HepG2 (cell line): ENCODE measurements at regions not wholly inside any gene's neighbourhood (a gene's known extent, or its start where the extent isn't known, plus 50 kb on each side); places are given as distances from the start of the nearest gene placed in this dataset.

Source experiments
- EEA1 ChIP-seq: sonication (generic); formaldehyde crosslinking; IDR thresholded peaks from 2 replicates; pipeline ENCODE4 v1.5.1; 2020; ENCODE audit warnings: mild to moderate bottlenecking, missing genetic modification reagents, borderline replicate concordance
- NFKB2 ChIP-seq: sonication (generic); formaldehyde crosslinking; IDR thresholded peaks from 2 replicates; pipeline ENCODE4 v1.4.0; 2020; ENCODE audit warnings: missing genetic modification reagents, borderline replicate concordance
- PHF20 ChIP-seq: sonication (generic); formaldehyde crosslinking; IDR thresholded peaks from 2 replicates; pipeline ENCODE4 v1.5.0; 2020; ENCODE audit warnings: mild to moderate bottlenecking, missing genetic modification reagents
- TF ChIP-seq, protein P1 (sequence below): sonication (generic); formaldehyde crosslinking; IDR thresholded peaks from 2 replicates; pipeline ENCODE4 v1.5.0; 2020; ENCODE audit warnings: mild to moderate bottlenecking, missing genetic modification reagents, borderline replicate concordance
- TF ChIP-seq, protein P2 (sequence below): sonication (generic); formaldehyde crosslinking; IDR thresholded peaks from 2 replicates; pipeline ENCODE4 v1.5.0; 2020; ENCODE audit warnings: mild to moderate bottlenecking, missing genetic modification reagents
- TF ChIP-seq, protein P3 (sequence below): sonication (generic); formaldehyde crosslinking; IDR thresholded peaks from 2 replicates; pipeline ENCODE4 v1.4.0; 2020; ENCODE audit warnings: missing genetic modification reagents; ENCODE audit errors: not compliant biosample characterization

DNA sequence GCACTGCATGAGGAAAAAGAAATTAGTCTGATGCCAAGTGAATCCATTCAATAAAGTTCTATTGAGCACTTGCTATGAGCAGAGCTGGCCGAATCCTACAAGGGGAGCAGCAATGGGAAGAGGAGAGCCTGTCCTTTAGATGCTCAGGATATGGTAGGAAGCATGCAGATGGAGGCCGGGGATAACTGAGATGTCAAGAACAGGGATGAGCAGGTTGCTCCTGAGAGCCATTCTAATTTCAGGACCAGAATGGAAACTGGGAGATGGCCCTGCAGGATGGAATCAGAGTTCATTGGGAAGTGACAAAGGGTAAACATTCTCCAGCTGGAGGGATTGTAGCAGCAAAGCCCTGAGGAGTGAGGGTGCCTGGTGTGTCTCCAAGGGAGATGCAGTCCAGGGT is 88.0 kb downstream of the CBLN1 start (continued):
- TF ChIP-seq, protein P1, sequence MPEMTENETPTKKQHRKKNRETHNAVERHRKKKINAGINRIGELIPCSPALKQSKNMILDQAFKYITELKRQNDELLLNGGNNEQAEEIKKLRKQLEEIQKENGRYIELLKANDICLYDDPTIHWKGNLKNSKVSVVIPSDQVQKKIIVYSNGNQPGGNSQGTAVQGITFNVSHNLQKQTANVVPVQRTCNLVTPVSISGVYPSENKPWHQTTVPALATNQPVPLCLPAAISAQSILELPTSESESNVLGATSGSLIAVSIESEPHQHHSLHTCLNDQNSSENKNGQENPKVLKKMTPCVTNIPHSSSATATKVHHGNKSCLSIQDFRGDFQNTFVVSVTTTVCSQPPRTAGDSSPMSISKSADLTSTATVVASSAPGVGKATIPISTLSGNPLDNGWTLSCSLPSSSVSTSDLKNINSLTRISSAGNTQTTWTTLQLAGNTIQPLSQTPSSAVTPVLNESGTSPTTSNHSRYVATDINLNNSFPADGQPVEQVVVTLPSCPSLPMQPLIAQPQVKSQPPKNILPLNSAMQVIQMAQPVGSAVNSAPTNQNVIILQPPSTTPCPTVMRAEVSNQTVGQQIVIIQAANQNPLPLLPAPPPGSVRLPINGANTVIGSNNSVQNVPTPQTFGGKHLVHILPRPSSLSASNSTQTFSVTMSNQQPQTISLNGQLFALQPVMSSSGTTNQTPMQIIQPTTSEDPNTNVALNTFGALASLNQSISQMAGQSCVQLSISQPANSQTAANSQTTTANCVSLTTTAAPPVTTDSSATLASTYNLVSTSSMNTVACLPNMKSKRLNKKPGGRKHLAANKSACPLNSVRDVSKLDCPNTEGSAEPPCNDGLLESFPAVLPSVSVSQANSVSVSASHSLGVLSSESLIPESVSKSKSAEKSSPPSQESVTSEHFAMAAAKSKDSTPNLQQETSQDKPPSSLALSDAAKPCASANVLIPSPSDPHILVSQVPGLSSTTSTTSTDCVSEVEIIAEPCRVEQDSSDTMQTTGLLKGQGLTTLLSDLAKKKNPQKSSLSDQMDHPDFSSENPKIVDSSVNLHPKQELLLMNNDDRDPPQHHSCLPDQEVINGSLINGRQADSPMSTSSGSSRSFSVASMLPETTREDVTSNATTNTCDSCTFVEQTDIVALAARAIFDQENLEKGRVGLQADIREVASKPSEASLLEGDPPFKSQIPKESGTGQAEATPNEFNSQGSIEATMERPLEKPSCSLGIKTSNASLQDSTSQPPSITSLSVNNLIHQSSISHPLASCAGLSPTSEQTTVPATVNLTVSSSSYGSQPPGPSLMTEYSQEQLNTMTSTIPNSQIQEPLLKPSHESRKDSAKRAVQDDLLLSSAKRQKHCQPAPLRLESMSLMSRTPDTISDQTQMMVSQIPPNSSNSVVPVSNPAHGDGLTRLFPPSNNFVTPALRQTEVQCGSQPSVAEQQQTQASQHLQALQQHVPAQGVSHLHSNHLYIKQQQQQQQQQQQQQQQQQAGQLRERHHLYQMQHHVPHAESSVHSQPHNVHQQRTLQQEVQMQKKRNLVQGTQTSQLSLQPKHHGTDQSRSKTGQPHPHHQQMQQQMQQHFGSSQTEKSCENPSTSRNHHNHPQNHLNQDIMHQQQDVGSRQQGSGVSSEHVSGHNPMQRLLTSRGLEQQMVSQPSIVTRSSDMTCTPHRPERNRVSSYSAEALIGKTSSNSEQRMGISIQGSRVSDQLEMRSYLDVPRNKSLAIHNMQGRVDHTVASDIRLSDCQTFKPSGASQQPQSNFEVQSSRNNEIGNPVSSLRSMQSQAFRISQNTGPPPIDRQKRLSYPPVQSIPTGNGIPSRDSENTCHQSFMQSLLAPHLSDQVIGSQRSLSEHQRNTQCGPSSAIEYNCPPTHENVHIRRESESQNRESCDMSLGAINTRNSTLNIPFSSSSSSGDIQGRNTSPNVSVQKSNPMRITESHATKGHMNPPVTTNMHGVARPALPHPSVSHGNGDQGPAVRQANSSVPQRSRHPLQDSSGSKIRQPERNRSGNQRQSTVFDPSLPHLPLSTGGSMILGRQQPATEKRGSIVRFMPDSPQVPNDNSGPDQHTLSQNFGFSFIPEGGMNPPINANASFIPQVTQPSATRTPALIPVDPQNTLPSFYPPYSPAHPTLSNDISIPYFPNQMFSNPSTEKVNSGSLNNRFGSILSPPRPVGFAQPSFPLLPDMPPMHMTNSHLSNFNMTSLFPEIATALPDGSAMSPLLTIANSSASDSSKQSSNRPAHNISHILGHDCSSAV: no peak
- TF ChIP-seq, protein P2, sequence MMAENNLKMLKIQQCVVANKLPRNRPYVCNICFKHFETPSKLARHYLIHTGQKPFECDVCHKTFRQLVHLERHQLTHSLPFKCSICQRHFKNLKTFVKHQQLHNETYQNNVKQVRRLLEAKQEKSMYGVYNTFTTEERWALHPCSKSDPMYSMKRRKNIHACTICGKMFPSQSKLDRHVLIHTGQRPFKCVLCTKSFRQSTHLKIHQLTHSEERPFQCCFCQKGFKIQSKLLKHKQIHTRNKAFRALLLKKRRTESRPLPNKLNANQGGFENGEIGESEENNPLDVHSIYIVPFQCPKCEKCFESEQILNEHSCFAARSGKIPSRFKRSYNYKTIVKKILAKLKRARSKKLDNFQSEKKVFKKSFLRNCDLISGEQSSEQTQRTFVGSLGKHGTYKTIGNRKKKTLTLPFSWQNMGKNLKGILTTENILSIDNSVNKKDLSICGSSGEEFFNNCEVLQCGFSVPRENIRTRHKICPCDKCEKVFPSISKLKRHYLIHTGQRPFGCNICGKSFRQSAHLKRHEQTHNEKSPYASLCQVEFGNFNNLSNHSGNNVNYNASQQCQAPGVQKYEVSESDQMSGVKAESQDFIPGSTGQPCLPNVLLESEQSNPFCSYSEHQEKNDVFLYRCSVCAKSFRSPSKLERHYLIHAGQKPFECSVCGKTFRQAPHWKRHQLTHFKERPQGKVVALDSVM (CRISPR knock-in tag): no peak
- TF ChIP-seq NFKB2 (no peak), PHF20 (CRISPR knock-in tag) (no peak), EEA1 (CRISPR knock-in tag) (no peak)
- TF ChIP-seq, protein P3, sequence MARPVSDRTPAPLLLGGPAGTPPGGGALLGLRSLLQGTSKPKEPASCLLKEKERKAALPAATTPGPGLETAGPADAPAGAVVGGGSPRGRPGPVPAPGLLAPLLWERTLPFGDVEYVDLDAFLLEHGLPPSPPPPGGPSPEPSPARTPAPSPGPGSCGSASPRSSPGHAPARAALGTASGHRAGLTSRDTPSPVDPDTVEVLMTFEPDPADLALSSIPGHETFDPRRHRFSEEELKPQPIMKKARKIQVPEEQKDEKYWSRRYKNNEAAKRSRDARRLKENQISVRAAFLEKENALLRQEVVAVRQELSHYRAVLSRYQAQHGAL (CRISPR knock-in tag): no peak
